ENCODE measurements at regions not wholly inside any gene's neighbourhood (a gene's known extent, or its start where the extent isn't known, plus 50 kb on each side); places are given as distances from the start of the nearest gene placed in this dataset.

DNA sequence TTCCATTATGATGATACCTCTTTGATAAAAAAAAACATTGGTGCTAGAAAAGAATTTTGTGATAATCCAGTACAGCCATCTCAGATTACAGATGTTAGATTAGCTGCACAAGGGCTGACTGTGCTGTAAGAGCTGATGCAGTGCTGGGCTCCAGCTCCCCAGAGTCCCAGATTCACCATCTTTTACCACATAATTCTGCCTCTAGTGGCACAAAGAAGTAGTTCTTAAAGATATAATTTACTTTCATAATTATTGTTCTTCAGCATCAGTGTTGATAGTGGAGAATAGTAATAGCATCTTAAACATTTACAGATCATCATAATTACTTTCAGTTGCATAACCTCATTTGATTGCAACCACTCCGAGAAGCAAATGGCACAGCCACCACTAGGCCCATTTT lies 262.1 kb downstream of the BRINP2 start:
- TF ChIP-seq CTCF (IDR thresholded peaks at IDR 0.05; ENCODE audit: insufficient read depth, low read length, poor library complexity, severe bottlenecking) (no peak), EZH2phosphoT487 (conservative IDR thresholded peaks at IDR 0.05; ENCODE audit: low read length) (no peak)

Data from SU-DHL-6 (cell line).